Activated T-cell treated with anti-CD3 and anti-CD28 coated beads, Interleukin-2, amount 50 U/mL, for 1 hour (primary cell): ENCODE measurements at regions not wholly inside any gene's neighbourhood (a gene's known extent, or its start where the extent isn't known, plus 50 kb on each side); places are given as distances from the start of the nearest gene placed in this dataset.

Experiments used
- DNase-seq: peaks from one replicate; pipeline ENCODE4 v3.0.0-alpha.2; 2020

DNA sequence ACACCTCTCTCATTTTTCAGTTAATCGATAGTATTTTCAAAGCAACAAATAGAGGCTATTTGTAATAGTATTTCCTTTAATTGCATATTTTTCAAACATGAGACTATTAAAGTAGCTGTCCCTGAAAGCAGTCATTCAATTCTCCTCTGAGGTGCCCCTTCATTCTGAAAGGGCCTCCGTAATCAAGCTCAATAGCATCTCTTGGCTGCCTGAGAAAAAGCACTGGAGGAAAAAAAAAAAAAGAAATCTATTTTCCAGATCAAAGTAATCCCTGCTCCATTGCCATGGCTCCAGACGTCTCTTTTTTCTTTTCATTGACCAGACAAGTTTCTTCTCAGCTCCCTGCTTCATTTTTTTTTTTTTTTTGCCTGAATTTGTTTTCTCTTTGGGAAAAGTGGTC, 154.5 kb upstream of the BLID start:
- DNase-seq, result no peak

DNA sequence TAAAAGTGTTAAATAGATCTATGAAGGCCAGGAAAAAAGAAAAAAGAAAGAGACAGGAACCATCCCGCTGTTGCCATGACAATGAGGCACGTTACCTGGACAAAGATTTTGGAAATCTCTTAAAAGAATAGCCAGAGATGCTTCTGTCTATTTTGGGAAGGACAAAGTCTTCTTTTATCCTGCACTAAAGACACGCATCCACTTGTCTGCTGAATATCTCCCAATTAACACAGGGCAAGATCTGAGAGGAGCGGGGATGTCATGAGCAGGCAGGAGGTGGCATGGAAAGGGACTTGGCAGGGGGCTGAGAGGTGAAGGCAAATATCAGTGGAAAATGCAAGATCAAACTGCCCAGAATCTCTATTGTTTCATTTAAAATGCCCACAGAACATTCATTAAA, 153.8 kb upstream of the BLID start:
- no peak for DNase-seq

DNA sequence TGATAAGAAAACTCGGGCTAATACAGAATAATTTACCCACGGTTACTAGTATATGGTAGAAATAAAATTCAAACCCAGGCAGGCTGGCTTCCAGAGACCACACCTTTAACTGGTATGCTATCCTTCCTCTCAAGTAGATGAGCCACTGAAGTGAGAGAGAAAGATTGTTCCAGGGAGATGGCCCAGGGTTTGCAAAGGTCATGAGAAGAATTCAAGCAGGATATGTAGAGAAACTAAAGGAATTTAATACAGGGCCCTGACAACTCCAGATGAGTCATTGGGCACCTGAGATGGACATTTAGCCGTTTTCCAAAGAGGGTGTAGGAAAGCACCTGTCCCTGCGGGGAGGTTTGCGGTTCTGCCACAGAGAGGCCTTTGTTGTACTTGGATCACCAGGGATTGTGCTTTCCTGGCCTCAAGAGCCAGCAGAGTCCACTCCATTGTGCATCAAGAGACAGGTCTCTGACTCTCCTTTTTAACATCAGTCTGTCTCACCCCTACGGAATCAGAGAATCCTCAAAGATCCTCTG, 152.7 kb upstream of the BLID start:
- no peak for DNase-seq

DNA sequence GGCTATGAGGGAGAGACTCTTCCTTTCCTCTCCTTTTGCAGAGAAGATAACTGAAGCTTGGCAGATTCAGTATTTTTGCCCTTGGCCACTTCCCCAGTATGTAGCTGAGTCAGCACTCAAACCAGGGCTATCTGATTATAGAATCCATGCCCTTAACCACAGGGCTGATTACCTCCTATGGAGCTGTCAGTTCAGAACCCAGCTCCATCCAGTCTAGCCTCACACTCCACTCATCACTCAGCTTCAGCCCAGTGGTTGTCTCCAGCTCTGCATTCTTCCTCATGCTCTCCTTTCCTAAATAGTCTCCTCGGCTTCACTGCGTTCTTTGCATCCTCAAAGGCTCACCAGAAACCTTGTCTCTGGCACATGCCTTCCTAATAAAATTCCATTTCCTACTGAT, 151.6 kb upstream of the BLID start:
- no peak for DNase-seq

DNA sequence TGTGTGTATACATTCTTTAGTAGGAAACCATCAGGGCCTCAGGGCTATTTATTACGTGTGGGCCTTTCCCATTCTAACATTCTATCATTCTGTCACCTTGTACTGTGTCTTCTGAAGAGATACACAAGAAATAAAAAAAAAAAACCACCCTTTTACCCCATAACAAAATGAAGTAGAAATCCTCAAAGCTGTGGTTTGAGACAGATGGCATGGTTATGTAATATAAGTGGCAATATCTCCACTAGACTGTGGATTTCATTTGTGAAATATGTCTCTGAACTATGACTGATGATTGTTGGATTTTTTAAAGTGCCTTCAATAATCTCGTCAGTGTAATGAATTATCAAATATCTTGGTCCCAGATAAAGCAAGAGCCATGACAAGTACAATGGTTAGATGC, 150.0 kb upstream of the BLID start:
- DNase-seq, result no peak

DNA sequence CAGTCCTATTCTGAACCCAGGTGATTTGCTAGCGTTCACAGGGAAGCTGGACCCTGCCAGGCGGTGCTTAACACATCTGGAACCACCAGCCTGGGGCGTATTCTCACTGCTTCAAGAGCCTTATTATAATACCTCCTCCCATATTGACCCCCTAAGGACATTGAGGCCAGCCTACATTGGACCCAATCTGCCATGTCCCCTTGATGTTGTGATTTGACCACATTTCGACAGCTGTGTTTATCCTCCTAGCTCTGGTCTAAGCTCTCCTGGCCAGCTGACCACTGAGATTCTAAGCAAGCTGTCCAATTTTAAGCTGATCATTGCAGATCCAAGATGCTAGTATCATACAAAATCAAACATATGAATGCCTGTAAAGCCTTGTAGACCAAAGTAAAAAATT, 148.1 kb upstream of the BLID start:
- no peak for DNase-seq

DNA sequence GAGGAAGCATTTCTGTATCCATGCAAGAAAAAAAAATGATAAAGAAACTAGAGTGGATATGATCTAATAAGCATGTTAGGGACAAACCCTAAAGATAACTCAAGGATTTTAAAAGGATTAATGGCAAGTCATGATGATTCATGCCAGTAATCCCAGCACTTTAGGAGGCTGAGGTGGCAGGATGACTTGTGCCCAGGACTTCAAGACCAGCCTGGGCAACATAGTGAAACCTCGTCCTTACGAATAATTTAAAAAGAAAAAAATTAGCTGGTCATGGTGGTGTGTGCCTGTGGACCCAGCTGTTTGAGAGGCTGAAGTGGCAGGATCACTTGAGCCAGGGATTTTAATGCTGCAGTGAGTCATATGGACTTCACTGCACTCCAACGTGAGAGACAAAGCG, 145.5 kb upstream of the BLID start:
- no peak for DNase-seq

DNA sequence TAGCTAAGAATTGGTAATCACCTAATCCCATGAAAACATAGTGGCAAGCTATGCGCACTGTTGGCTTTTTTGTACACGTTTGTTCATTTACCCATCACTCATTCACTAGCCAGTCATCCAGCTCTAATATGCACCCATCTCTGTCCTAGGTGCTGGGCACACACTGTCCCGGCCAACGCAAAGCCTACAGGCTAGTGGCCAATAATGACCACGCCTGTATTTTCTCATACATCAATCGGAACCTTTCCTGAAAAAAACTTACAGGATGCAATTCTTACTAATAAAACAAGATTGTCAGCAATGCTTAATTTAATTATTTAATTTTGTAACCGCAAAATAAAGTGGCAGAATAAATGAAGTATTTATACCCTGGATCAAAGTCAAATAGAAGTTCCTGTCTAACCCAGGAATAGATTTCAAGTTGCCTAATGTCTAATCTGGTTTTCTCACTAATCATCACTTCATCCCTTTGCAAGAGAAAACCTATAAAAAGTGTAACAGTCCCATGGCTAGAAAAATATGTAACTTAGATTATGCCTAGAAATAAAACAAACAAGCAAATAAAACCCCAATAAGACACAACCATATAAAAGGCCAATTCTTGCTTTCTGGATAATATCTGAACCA, 143.3 kb upstream of the BLID start:
- no peak for DNase-seq

DNA sequence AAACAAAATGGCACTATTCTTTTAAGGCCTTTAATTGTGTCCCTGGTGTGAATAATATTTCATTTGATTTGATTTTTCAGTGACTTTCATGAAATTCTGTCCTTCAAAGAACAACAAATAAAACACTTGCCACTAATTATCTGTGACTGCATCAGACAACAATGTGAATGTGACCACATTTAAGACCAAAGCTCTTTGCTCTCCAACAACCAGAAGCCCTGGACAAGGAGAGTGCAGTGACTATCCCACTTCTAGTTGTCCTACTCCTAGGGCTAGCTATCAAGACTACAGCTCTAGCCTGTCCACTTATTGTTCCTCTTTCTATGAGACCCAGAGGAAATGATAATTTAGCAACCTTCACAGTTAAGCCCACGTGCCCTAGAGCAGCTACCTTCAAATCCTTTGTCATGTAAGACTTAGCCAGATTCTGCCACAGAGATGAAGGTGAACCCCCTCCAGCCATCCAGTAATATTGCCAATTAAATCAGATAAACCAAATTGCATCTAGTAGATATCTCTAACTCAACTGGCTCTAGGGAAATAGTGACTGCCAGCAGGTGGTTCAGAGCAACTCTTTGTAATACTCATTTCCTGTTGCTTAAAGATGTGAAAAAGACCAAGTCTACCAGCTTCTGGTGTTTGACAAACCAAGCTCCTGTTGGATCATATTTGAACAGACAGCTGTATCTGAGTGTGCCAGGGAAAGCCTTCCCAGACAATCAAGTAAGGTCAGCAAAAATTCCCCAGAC, 142.6 kb upstream of the BLID start:
- DNase-seq, result no peak

DNA sequence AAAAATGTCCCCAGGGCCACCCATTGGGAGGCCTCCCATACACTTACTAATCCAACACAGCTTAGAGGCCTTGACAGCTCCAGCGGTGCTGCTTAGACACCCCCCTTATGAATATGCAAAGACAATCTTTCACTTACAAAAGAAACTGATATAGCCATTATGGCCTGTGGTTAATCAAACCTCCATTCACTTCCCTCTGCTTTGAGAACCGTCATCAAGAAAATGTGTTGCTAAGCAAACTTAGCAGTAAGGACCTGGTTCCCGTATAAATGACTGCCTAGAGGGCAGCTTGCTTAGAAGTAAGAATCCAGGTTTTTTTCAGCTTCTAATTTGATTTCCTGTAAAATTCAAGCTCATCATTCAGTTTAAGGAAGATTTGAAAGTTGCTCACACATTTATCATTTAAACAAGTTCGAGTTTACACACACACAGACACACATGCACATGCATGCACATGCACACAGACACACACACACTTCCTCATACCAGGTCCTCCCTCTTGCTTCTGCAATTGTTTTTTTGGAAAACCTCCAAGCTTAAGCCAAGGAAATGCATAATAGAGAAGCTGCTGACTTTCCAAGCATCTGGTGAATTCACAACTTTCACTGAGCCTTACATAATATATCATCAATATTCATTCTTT, 137.7 kb upstream of the BLID start:
- no peak for DNase-seq

DNA sequence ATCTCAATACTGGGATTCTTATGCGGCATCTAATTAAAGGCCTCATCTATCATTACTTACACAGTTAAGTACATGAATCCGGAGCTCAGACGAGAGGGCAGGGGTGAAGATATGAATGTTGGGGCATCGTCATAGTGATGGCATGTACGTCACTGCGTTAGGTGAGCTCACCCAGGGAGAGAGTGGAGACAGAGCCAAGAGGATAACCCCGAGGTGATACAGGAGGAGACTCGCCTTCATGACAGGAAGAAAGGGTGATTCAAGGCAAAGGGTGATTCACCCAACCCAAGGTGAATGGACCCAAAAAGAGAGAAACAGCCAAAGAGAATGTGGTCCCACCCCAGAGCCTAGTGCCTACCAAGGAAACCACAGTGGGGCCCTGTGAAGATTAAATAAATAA, 132.9 kb upstream of the BLID start:
- no peak for DNase-seq

DNA sequence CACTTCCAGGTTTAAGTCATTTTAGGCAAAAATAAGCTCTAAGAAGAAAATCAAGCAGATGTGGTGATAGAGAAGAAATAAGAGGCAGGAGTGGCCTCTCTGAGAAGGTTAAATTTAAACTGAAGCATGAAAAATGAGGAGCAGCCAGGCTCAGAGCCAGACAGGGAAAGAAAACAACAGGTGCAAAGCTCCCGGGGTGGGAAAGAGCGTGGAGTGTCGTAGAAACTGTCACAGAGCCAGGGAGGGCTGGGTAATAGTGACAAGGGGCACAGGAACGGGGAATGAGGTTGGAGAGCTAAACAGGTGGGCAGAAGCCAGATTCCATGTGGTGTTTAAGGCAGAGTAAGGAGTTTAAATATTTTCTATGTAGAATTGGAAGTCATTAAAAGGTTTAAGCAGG, 132.1 kb upstream of the BLID start:
- no peak for DNase-seq

DNA sequence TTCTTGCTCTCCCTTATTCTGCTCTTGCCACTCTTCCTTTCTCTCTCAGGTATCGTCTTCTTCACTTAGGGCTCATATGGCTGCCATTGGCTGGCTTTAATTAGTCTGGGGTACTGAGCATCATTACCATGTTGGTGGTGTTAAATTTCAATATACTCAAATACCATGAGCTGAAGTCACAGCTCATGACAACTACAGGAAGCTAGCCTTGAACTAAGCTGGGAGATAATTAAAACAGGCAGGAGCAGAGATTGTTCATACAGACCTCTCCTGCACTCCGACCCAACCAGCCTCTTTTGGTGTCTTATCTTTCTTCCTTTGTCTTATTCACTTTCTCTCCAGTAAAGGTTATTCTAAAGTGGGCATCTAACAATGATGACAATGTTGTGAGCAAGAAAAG, 130.9 kb upstream of the BLID start:
- no peak for DNase-seq

DNA sequence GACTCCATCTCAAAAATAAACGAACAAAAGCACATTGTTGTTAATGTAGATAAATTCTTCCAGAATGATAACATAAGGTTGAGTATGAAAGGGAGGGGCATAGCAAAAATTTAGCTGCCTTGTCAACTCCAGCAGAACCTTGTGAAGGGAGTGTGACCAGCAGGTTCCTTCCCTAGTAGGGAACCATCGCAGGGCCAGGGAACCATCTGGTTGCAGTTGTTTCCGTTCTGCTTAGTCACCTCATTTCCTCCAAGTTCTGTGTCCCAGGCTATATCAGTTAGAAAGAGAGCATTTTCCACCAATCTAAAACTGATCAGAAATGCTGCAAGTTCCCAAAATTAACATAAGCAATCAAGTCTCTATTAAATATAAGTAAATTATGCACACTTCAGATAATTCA, 126.7 kb upstream of the BLID start:
- no peak for DNase-seq

DNA sequence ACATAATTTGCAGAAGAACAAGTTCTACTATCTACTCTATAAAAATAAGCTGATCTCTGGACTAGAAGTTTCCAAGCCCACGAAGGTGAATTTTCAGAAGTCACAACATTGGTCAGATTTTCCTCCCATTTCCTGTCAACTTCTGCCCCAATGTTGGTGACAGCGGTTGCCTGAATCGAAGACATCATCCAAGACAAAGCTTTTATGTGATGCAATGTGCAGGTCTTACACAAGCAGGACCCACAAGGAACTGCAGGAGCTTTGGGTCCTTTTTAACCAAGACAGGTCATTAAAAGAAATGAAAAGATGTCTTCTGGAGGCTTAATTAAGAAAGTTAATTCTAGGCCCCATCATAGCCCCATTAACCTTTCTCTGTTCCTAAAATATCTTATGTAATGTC, 125.6 kb upstream of the BLID start:
- DNase-seq, result no peak

DNA sequence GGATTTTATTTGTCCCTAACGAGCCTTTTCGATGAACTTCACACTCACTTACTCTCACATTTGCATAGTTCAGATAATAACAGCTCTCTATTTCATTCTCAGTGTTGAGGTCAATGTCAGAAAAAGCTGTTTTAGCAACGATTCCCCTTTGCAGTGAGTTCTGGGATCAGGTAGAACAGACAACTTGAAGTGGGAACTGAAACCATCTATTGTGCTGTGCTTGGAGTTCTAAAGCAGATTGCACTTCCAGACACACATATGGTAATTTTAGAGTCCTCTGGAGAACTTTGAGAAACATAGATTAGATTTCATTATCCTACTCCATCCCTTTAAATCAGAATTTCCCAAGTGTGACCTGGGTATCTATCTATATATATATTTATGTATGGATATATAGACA, 124.6 kb upstream of the BLID start:
- DNase-seq, result no peak

DNA sequence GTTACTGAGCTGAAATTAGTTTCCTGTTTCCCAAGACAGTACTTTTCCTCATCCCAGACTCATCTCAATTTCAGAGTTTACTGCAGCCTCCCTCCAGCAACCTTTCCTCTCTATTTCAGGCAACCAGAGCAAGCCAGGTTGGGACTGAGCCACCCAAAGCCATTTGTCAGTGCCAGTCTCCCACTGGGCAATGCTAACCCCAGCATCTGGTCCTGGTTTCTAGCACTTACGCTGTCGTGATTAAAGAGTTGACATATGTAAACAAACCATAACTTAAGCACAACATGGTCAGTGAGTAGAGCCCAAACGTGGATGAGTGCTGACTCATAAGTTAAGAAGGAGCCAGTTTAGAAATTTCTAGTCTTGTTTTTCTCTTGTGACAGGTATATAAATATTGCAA, 119.6 kb upstream of the BLID start:
- DNase-seq, result no peak

DNA sequence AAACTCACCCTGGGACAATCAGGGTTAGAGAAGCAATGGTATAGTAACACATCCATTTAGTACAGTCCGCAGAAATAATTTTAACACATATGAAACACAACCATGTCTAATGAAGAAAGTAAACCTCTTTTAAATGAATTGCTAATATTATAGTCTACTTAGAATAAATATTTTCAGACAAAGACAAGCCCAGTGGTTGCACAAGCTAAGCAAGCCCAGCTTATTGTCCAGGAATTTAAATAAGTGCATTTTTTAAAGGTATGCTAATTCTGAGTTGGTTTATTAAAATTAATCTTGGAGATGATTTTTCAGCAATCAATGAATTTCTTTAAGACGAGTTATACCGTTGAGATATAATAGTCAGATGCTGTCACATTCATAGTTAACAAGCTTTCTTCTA, 118.8 kb upstream of the BLID start:
- no peak for DNase-seq

DNA sequence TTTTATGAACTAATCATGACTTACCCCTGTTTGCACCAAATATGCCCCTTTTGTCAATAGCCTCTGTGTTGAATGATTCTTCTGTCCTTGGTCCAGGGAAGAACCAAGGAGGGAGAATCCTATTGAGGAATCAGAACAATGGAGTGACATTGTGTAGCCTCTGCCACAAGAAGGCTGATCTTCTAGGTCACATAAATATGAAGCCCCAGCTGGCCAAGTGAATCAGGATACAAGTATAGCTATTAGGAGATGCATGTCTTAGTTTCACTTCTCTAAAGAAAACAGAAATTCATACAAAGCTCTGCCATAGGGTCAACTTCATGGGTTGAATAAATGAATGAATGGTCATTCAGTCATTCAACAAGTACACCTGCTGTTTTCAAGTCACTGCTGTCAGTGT, 118.2 kb upstream of the BLID start:
- no peak for DNase-seq

DNA sequence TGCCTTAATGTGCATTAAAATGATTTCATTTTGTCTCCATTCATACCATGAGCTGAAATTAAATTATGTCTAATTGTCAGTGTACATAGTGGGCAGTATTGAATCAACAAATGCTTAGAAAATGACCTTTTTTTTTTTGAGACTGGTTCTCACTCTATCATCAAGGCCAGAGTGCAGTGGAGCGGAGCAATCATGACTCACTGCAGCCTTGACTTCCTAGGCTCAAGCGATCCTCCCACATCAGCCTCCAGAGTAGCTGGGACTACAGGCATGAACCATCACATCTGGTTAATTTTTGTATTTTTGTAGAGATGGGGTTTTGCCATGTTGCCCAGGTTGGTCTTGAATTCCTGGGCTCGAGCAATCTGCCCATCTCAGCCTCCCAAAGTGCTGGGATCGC, 117.0 kb upstream of the BLID start:
- no peak for DNase-seq

DNA sequence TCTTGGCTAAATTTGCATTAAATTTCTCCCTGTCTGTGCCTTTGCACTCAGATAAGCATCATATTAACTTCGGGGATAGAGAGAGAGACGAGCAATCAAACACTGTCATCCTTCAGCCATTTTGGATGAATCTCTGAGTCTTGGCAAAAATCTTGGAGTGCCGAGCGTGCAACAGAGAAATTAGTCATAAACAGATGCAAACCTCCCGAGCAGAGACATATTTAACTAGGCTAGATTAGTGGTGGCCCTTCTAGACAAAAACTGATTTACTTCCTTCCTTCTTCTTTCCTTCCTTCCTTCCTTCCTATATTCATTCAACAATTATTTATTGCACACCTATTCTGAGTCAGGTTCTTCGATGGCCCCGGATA, 114.4 kb upstream of the BLID start:
- no peak for DNase-seq

DNA sequence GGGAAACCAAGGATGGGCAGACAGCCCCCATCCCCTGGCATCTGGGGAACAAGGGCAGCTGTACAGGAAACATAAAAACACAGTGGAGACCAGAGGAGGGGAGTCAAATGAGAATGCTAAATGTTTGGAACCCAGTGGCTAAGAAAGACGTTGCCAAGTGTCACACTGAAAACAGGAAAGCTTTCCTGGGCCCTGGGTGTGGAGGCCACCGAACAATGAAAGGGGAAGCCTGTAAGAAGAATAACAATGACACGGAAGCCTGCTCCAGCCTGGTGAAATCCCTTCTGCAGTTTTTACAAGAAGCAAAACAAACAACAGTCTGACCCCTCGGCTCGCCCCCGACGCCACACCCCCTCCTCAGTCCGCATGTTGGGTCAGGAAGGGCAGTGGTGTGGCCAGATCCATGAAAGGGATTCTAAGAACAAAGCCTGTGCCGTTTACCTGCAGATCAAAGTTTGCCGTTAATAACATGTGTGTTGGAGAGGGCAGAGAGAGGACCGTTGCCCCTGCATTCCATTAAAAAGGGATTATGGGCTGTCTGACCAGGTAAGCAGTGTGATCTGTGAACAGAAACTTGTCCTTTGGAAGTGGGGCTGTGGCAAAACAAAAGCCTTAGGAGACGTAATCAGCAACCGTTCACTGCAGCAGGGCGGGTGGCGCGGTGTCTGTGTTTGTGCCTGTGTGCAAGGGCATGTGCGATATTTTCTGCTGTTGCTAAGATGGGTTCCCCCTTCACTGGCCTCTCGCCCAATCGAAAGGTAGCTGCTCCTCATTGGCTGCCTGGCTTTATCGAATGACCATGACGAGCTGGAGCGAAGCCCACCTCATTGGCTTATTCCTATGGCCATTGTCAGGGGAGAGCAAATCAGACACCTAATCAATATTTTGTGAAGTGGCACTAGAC, 113.7 kb upstream of the BLID start:
- DNase-seq, result no peak

DNA sequence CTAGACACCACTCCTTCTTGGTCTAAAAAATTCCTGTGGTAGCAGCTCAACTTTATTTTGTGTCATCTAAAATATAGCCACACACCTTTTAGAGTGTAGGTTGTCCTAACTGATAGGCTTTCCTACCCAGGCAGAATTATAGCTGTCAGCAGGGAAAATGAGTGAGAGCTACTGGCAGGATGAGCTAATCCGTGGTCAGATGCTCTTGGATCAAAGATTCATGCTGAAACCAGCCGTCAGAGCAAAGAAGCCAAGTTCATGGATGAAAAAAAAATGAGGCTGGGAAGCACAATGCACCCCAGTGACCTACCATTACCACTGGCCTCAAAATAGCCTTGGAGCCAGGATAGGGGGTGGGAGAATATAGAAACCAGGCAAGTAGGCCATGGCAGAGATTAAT, 113.1 kb upstream of the BLID start:
- no peak for DNase-seq
